GM06990 (cell line): ENCODE measurements at regions not wholly inside any gene's neighbourhood (a gene's known extent, or its start where the extent isn't known, plus 50 kb on each side); places are given as distances from the start of the nearest gene placed in this dataset.
"Not testable (repeated sequence)": the region's sequence is repeated elsewhere in the genome, so short reads cannot be mapped to it uniquely, and the experiment has no call there.

Experiments used
- DNase-seq: peaks from one replicate; pipeline ENCODE4 v3.0.0-alpha.2; 2011; ENCODE audit not compliant: insufficient read length; ENCODE audit errors: extremely low read depth
- H3K27me3 ChIP-seq: replicated peaks from 2 replicates; pipeline ENCODE4 v1.6.0; 2011; ENCODE audit warnings: low read length; ENCODE audit not compliant: control insufficient read depth, insufficient read depth
- H3K36me3 ChIP-seq: 2 replicates; pipeline ENCODE4 v1.5.1; 2011; ENCODE audit warnings: low read length; ENCODE audit not compliant: control insufficient read depth, insufficient read depth
- H3K4me3 ChIP-seq: replicated peaks from 2 replicates; pipeline ENCODE4 v1.5.1; 2011; ENCODE audit warnings: low read depth, mild to moderate bottlenecking, control low read depth, low read length
- TF ChIP-seq, protein P1 (sequence below): IDR thresholded peaks from 2 replicates; pipeline ENCODE4 v1.5.1; 2011; ENCODE audit warnings: low read length, control low read depth, mild to moderate bottlenecking, inconsistent platforms; ENCODE audit not compliant: insufficient read depth, poor library complexity, severe bottlenecking

DNA sequence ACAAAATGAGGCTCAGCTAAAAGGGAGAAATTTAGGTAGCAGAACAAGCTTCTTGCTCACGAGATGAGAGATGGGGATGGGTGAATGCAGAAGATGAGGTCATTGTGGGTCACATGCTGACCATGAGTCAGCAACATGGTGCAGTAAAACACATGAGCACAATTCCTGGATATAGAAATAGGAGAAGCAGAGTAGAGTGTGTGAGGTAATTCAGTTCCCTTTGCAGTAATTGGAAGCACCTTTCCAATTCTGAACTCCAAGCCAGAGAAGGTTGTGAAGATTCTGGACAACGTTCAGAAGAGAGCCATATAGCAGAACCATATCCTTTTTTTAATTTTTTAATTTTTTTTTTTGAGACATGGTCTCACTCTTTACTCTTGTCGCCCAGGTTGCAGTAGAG lies 62.0 kb upstream of the LMNTD1 start:
- Histone ChIP-seq H3K4me3 (no peak overlapping the region), H3K27me3 (no peaks in the 10 kb centered on the region; the same call in 1 of the 2 replicates), H3K36me3 (no peaks in the 10 kb centered on the region)
- DNase-seq = no peak
- TF ChIP-seq, protein P1, sequence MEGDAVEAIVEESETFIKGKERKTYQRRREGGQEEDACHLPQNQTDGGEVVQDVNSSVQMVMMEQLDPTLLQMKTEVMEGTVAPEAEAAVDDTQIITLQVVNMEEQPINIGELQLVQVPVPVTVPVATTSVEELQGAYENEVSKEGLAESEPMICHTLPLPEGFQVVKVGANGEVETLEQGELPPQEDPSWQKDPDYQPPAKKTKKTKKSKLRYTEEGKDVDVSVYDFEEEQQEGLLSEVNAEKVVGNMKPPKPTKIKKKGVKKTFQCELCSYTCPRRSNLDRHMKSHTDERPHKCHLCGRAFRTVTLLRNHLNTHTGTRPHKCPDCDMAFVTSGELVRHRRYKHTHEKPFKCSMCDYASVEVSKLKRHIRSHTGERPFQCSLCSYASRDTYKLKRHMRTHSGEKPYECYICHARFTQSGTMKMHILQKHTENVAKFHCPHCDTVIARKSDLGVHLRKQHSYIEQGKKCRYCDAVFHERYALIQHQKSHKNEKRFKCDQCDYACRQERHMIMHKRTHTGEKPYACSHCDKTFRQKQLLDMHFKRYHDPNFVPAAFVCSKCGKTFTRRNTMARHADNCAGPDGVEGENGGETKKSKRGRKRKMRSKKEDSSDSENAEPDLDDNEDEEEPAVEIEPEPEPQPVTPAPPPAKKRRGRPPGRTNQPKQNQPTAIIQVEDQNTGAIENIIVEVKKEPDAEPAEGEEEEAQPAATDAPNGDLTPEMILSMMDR = no peak

DNA sequence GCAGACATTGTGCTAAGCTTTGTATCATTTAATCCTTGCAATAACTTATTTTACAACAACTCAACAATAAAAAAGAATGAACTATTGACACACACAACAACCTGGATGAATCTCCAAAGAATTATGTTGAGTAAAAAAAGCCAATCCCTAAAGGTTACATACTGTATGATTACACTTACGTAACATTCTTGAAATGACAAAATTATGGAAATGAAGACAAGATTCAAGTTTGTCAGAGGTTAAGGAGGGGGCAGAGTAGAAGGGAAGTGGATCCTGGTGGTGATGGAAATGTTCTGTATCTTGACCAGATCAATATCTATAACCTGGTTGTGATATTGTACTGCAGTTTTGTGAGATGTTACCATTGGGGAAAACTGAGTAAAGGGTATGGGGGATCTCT lies 63.2 kb upstream of the LMNTD1 start:
- no peak for DNase-seq
- Histone ChIP-seq H3K27me3 (no peaks in the 10 kb centered on the region; the same call in 1 of the 2 replicates), H3K36me3 (no peaks in the 10 kb centered on the region), H3K4me3 (no peak overlapping the region)
- TF ChIP-seq, protein P1 = no peak

GRCh38 chr12:25617991-25618390 lies 64.9 kb upstream of the LMNTD1 start:
- H3K36me3 ChIP-seq = no peaks in the 10 kb centered on the region
- no peaks in the 10 kb centered on the region for H3K27me3 ChIP-seq
- no peak for DNase-seq
- TF ChIP-seq, protein P1 = no peak
- no peak overlapping the region for H3K4me3 ChIP-seq

GRCh38 chr12:25623816-25624215 lies 70.7 kb upstream of the LMNTD1 start:
- no peak for DNase-seq
- no peaks in the 10 kb centered on the region for H3K36me3 ChIP-seq
- no peak overlapping the region for H3K4me3 ChIP-seq
- TF ChIP-seq, protein P1 = no peak
- no peaks in the 10 kb centered on the region for H3K27me3 ChIP-seq

DNA sequence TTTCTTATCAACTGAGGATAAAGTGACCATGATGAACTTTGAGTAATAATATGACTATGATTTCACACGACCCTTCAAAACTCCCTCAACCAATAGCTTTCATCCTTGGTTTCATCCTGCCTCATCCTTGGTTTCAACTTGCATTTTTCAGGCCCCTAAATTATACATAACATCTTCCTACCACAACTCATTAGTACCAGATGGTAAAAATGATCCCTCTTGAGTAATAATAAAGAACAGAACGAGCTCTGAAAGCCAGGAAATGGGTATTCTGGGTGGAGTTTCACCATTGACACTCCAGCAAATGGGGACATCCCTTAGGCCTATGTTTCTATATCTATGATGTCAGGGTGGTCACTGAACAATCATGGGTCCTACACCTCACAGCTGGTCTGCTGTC lies 72.1 kb upstream of the LMNTD1 start:
- no peak for DNase-seq
- TF ChIP-seq, protein P1 = no peak
- H3K27me3 ChIP-seq = no peaks in the 10 kb centered on the region
- H3K36me3 ChIP-seq = no peaks in the 10 kb centered on the region
- no peak overlapping the region for H3K4me3 ChIP-seq

DNA sequence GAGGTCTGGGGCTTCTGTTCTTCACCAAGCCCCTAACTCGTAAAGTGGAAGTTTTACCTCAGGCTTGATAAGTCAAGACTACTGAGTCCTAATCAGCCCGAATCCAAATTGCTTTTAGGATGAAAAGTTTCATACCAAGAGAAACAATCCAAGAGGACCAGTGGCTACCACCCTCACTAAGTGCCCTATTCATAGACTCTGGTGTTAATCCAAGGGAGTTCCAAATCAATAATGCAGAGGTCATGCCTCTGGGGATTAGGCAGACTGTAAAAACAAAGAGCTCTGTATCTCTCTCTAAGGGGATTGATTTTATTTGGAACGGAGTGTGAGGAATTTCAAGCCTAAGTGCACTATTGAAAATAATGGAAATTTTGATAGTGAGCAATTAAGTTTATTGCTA lies 76.3 kb upstream of the LMNTD1 start:
- Histone ChIP-seq H3K27me3 (no peaks in the 10 kb centered on the region), H3K4me3 (no peak overlapping the region), H3K36me3 (no peaks in the 10 kb centered on the region)
- DNase-seq = no peak
- TF ChIP-seq, protein P1 = no peak

GRCh38 chr12:25630735-25631515 lies 77.8 kb upstream of the LMNTD1 start:
- DNase-seq, H3K27me3 ChIP-seq, H3K4me3 ChIP-seq, H3K36me3 ChIP-seq: not testable (repeated sequence)

- not testable (repeated sequence) for H3K36me3 ChIP-seq, H3K27me3 ChIP-seq, H3K4me3 ChIP-seq, DNase-seq
Observed at GRCh38 chr12:25633149-25633548, 80.1 kb upstream of the LMNTD1 start.
